Mesothelial cell of epicardium (in vitro differentiated cells): ENCODE measurements at regions not wholly inside any gene's neighbourhood (a gene's known extent, or its start where the extent isn't known, plus 50 kb on each side); places are given as distances from the start of the nearest gene placed in this dataset.
"Not testable (repeated sequence)": the region's sequence is repeated elsewhere in the genome, so short reads cannot be mapped to it uniquely, and the experiment has no call there.

Experiments
- DNase-seq, 2 experiments: peaks; one replicate each; pipeline ENCODE4 v3.0.0; 2021; ENCODE audit warnings: low spot score in 2 of 2; ENCODE audit not compliant: unreplicated experiment in 2 of 2
- H3K27ac Mint-ChIP-seq: 2 replicates; pipeline ENCODE4 v1.8.0; 2021; ENCODE audit warnings: mixed read lengths
- H3K27me3 Mint-ChIP-seq: 2 replicates; pipeline ENCODE4 v1.8.0; 2021; ENCODE audit warnings: low read depth, mixed read lengths
- H3K36me3 Mint-ChIP-seq: 2 replicates; pipeline ENCODE4 v1.8.0; 2021; ENCODE audit warnings: mixed read lengths
- H3K4me1 Mint-ChIP-seq: 2 replicates; pipeline ENCODE4 v1.8.0; 2021; ENCODE audit warnings: mixed read lengths
- H3K4me3 Mint-ChIP-seq: 2 replicates; pipeline ENCODE4 v1.8.0; 2021; ENCODE audit warnings: mild to moderate bottlenecking, moderate library complexity, mixed read lengths
- H3K9me3 Mint-ChIP-seq: 2 replicates; pipeline ENCODE4 v1.8.0; 2021; ENCODE audit warnings: mixed read lengths
- CTCF ChIP-seq: fragments of 200-600 bp; sonication (generic); IDR thresholded peaks from one replicate; pipeline ENCODE4 v1.5.0; 2021; ENCODE audit warnings: antibody characterized with exemption; ENCODE audit not compliant: unreplicated experiment

DNA sequence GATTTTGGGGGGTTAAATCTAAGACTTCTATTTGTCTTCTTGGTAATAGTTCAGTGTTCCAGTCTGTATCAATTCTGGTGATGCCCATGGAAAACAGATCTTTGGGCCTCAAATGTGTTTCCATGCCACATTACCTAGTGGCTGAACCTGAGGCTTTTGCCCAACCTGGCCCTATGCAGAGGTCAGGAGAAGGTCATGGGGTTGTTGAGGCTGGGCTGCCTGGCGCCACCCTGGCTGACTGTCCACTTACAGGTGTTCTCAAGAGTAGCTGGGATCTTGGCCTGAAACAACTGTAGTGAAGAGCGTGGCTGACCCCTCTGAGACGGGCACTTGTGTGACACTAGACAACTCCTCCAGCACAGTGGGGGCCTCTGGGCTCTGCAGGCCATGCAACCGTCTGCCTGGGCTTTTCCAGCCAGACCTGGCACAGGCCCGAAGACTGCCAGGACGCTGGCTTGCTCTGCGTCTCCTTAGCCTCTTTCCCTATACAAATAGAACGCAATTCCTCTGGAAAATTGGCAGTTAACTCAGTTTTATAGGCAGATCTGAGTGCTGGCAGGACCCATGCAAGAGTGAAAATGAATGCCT lies 127.8 kb downstream of the TRIM43 start:
- Mint-ChIP-seq H3K27me3 (peaks cover 13% of the 10 kb centered on the region), H3K4me1 (no peaks in the 10 kb centered on the region), H3K4me3 (no peak overlapping the region), H3K36me3 (no peaks in the 10 kb centered on the region), H3K27ac (no peak overlapping the region), H3K9me3 (no peaks in the 10 kb centered on the region)
- TF ChIP-seq CTCF: no peak
- no peak for DNase-seq

DNA sequence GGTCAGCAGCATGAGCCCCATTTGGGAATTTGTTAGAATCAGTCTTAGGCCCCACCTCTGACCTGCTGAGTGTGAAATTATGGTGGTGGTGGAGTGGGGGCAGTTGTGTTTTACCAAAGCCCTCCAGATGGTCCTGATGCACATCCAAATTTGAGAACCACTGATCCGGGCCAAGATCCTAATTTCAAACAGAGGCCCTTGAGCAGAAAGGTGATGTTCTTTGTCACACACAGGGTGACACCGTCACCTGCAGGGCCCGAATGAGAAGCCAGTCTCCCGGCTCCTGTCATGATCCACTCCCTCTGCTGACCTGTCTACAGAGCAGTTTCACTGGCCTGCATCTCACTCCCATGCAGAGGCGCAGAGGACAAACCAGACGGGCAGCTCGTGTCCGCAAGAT lies 129.9 kb downstream of the TRIM43 start:
- Mint-ChIP-seq H3K4me1 (no peaks in the 10 kb centered on the region), H3K9me3 (no peaks in the 10 kb centered on the region), H3K27me3 (peaks cover 29% of the 10 kb centered on the region), H3K27ac (no peak overlapping the region), H3K36me3 (no peaks in the 10 kb centered on the region), H3K4me3 (no peak overlapping the region)
- no peak for TF ChIP-seq CTCF
- DNase-seq: no peak

DNA sequence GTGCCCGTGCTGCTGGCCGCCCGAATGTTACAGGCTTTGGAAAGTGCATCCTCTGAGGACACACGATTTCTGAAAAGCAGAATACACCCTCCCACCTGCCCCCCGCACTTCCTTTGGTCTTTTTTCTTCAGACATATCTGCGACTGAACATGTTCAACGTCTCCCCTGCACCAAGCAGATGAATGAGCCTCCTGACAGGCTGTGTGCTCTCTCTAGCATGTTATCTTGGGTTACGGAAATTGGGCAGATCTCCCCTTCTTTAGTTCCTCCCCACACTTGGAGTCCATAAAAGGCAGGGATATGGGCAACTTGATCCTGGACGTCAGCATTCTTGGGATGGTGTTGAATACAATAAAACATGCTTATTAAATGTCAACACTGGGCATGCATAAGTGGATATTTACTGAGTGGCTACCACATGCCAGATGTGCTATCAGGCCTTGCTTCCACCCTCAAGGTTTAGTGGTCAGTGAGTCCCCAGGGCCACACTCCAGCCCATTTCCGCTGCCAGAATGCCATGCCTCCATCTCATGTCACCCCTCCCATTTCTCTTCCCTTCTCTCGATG lies 130.4 kb downstream of the TRIM43 start:
- no peak overlapping the region for H3K27ac Mint-ChIP-seq
- H3K36me3 Mint-ChIP-seq: no peaks in the 10 kb centered on the region
- no peak for DNase-seq
- H3K9me3 Mint-ChIP-seq: no peaks in the 10 kb centered on the region
- H3K4me1 Mint-ChIP-seq: no peaks in the 10 kb centered on the region
- H3K27me3 Mint-ChIP-seq: peaks cover 31% of the 10 kb centered on the region
- TF ChIP-seq CTCF: no peak
- no peak overlapping the region for H3K4me3 Mint-ChIP-seq

GRCh38 chr2:95723627-95724210 lies 131.9 kb downstream of the TRIM43 start:
- H3K4me3 Mint-ChIP-seq, H3K27ac Mint-ChIP-seq, H3K4me1 Mint-ChIP-seq, DNase-seq, H3K36me3 Mint-ChIP-seq, H3K9me3 Mint-ChIP-seq: not testable (repeated sequence)
- H3K27me3 Mint-ChIP-seq: peaks cover 31% of the 10 kb centered on the region

GRCh38 chr2:95725191-95725590 lies 133.4 kb downstream of the TRIM43 start:
- not testable (repeated sequence) for H3K27ac Mint-ChIP-seq, H3K4me3 Mint-ChIP-seq, H3K4me1 Mint-ChIP-seq, H3K36me3 Mint-ChIP-seq, DNase-seq, H3K9me3 Mint-ChIP-seq
- peaks cover 33% of the 10 kb centered on the region for H3K27me3 Mint-ChIP-seq

DNA sequence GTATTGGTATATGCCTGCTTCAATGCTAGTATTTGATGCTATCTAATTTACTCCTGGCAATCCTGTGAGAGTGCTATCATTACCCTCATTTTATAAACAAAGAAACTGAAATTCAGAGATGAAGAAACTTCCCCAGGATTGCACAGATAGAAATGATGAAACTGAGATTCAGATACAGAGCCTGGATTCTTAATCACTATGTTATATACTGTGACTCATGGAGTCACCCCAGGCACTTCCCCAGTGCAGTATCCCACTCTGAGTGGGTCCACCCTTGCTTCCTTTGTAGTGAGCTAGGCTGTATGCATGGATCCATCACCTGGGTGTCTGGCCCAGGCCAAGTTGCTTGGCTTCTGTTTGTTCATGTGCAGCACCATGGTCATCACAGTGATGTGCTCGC lies 133.9 kb downstream of the TRIM43 start:
- not testable (repeated sequence) for H3K27ac Mint-ChIP-seq, H3K4me1 Mint-ChIP-seq, H3K36me3 Mint-ChIP-seq, H3K9me3 Mint-ChIP-seq, DNase-seq, H3K4me3 Mint-ChIP-seq
- peaks cover 33% of the 10 kb centered on the region for H3K27me3 Mint-ChIP-seq

- H3K4me1 Mint-ChIP-seq, H3K4me3 Mint-ChIP-seq, H3K36me3 Mint-ChIP-seq, DNase-seq, H3K27ac Mint-ChIP-seq, H3K9me3 Mint-ChIP-seq: not testable (repeated sequence)
- H3K27me3 Mint-ChIP-seq: peaks cover 37% of the 10 kb centered on the region
These were observed 135.6 kb downstream of the TRIM43 start for GRCh38 chr2:95727420-95727819.
